ENCODE measurements at regions not wholly inside any gene's neighbourhood (a gene's known extent, or its start where the extent isn't known, plus 50 kb on each side); places are given as distances from the start of the nearest gene placed in this dataset.
"Not testable (repeated sequence)": the region's sequence is repeated elsewhere in the genome, so short reads cannot be mapped to it uniquely, and the experiment has no call there.

DNA sequence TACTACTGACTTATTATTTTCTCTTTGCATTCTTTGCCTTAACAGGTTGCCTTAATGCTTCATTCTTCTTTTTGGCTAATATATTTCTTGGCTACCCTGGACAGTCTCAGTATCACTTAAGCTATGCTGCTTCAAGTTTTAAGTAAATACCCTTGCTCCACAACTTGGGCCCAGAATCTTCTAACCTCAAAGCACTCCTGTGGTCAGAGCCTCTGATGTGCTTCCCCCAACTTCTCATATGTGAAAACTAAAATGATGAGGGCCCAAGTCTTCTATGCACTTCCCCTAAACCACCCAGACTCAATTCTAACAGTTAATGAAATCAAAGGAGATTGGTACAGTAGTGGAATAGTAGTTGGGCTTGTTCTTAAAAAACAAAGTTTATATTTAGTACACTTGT lies 314.1 kb downstream of the PLPP3 start:
- no peak for DNase-seq

- DNase-seq, result no peak
Measured at GRCh38 chr1:56263908-56264307, 315.5 kb downstream of the PLPP3 start.

DNA sequence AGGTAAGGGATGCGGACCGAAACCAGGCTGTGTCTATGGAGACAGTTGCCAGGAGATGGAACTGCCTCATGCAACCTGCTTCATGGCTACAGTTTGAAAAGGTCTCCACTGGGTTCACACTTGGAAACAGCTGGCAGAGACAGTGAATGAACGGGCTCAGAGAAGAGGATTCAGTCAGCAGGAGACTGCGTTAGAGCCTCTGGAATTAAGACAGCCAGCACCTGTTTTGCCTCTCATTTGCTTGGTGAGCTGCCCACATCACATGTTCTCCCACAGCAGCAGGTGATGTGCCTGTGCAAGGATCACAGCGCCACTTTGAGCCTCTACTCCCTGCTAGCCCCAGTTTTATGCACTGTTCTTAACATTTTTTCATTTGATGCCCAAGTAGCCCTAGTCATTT lies 321.0 kb downstream of the PLPP3 start:
- DNase-seq, result no peak

GRCh38 chr1:56257726-56258125 lies 321.6 kb downstream of the PLPP3 start:
- no peak for DNase-seq

- no peak for DNase-seq
Measured at GRCh38 chr1:56256153-56257000, 323.0 kb downstream of the PLPP3 start.

DNA sequence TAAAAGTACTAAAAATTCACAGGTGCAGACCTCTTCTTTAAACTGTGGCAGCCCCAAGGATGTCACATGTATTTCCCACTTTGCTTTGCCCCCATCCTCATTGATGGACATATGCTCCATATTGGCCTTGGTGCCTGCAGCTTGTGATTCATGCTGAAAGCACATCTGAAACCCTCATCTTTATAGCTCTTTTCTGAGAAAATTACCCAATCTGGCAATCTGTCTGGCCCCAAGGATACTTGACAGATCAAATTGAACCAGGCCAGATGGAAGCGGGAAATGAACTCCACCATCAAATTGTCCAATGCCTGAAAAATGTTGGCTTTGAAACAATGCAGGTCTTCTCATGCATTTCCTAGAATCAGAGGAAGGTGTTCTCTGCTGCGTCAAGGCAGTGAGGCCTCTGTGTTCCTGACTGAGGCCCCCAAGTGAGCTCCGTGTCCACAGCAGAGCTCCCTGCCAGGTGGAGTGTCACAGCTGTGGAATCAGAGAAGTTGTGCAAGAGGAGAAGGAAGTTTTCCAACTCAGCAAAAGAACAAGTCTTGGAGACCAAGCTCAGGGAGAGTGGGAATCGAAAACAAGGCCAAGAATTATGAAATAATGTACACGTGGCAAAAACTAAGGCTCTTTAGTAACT lies 323.7 kb downstream of the PLPP3 start:
- peak in 2 of 14 donors; percentile 6 to 12 for DNase-seq

- DNase-seq, result no peak
Measured at GRCh38 chr1:56254130-56254529, 325.2 kb downstream of the PLPP3 start.

GRCh38 chr1:56250809-56251208 lies 328.6 kb downstream of the PLPP3 start:
- DNase-seq, result no peak

- DNase-seq, result no peak
Measured at GRCh38 chr1:56249234-56249633, 330.1 kb downstream of the PLPP3 start.

DNA sequence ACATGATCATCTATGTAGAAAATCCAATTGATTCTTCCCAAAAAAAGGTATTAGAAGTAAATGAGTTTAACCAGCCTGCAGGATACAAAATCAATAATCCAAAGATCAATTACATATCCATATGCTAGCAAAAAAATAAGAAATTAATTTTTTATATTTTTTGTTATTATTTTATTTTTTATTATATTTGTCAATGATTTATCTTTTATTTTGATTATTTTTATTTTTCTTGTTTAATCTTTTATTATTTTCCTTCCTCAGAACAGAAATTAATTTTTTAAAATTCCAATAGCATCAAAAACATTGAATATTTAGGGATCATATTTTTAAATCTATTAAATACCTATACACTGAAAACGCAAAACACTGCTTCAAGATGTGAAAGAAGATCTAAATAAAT lies 331.2 kb downstream of the PLPP3 start:
- no peak for DNase-seq

DNA sequence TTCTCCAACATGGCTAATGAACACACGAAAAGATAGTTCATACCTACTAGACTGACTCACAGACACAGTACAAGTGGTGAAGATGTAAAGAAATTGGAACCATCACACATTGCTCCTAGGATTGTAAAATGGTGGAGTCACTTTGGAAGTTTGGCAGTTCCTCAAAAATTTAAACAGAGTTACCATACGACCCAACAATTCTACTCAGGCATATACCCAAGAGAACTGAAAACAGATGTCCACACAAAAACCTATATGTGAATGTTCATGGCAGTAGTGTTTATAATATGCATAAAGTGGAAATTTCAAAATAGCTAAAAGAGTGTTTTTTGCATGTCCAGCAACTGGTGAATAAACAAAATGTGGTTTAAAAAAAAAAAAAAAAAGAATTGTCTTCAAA lies 332.6 kb downstream of the PLPP3 start:
- DNase-seq, result not testable (repeated sequence)

GRCh38 chr1:56240400-56240799 lies 339.0 kb downstream of the PLPP3 start:
- no peak for DNase-seq

DNA sequence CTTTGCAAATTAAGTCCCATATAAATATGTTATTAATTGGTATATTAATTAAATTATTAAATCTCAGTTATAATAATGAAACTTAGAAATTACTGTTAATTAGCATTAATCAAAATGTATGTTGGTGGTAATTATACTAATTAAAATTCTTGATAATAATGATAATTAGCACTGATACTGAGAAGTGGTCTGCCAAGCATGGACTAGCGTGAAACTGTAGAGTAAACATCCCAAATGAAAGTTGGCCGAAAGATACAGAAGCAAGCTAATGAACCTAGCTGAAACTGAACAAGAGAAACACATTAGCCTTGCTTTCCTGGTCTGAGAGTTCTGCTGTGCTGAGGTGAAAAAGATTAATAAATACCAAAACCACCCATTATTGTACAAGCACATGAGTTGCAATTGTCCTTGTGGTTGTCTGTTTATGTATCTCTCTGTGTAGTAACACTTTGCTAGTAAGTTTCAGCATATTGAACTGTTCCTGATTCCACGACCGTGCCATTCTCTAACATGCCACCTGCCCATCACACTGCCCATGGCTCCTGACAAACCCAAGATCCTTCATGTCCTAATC lies 341.8 kb downstream of the PLPP3 start:
- DNase-seq, result no peak

- DNase-seq, result no peak
Measured at GRCh38 chr1:56236688-56237087, 342.7 kb downstream of the PLPP3 start.

DNA sequence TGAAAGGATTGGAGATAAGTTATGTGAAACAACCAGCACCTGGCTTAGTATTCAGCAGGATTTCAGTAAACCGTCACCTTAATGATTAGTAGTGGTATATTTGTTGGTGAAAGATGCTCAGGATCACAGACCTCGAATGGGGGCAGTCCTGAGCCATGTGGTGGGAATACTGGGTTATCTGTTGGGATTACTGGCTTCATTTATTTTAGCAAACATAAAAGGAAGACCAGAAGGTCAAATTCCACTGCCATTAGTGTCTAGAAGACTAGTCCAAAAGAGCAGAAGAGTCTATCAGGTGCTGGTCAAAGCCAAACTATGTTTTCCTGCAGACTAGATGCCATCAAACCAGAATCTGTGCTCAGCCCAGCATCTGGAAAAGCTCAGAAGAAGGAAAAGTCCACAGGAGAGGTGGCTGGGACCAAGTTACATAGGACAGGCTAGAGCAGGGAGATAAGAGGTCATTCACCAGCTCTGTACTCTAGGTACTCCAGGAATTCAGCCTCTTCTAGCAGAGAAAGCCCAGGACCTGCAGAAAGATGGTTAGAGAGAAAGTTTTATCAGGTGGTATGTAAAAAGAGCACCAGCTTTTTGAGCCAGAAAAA lies 343.4 kb downstream of the PLPP3 start:
- no peak for DNase-seq

DNA sequence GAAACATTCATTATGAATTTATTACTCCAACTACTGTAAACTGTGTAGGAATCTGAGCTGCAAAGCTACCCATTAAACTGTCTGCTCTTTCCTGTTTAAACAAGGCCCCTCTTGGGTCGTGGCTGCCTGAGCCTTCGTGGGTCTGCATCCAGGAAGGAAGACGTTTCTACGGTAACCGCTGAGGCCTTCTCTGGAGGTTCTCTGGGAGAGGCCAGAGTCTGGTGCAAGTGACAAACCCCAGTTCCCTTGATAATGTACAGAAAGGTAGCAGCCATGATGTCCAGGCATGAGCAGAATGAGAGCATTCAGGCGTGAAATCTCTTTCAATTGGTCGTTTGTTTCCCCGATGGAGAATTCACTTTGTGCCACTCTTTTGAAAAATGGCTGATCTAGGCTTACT lies 350.2 kb downstream of the PLPP3 start:
- no peak for DNase-seq

DNA sequence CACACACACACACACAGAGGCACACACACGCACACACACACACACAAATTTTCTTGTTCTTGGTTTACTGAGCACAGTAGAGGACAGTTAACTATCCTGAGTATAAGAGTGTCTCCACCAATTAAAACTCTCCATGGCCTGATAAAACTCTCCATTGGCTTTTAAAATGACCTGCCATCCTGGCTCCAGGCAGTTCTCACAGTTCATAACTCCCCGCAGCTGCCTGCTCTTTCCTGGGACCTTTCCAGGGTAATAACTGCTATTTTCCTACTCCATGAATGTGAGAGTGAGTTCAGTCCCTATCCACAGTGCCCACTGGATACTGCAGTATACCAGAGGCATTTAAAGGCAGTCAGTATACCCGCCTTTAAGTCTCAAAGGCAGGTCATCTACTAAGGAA lies 351.5 kb downstream of the PLPP3 start:
- DNase-seq, result no peak

DNA sequence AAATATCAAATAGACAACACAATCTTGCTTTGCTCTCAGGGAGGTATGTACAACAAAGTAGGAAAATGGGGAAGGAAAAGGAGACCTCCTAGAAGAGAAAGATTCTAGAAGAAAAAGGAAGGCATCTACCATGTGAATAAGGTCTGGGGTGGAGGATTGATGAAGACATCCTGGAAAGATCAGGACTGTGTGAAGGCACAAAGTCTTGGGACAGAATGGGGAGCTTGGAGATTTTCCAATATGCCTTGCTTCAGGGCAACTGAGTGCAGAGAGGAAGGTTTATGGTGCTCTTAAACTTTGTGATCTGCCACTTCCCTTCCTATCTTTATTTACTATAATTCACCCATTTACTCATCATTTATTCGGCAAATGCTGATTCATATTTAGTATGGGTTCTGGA lies 352.0 kb downstream of the PLPP3 start:
- DNase-seq, result no peak

GRCh38 chr1:56225964-56226815 lies 353.2 kb downstream of the PLPP3 start:
- no peak for DNase-seq

DNA sequence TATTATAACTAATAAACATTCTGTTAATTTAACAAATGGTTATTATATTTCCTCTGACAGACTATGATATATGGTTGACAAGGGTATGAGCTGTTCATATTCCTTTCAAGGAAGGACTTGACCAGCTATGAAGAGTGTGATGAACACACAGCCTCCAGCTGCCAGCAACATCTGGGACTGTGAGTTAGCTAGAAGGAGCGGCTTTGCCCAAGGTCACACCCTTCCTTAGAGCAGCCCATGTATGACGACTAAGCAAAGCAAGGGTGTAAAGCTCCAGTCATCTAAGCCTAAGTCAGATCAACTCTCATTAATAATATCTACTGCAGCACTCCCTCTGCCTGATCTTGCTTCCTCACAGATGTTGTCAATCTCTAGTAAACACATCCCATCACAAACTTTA lies 355.4 kb downstream of the PLPP3 start:
- no peak for DNase-seq

- no peak for DNase-seq
Measured at GRCh38 chr1:56222914-56223540, 356.3 kb downstream of the PLPP3 start.

DNA sequence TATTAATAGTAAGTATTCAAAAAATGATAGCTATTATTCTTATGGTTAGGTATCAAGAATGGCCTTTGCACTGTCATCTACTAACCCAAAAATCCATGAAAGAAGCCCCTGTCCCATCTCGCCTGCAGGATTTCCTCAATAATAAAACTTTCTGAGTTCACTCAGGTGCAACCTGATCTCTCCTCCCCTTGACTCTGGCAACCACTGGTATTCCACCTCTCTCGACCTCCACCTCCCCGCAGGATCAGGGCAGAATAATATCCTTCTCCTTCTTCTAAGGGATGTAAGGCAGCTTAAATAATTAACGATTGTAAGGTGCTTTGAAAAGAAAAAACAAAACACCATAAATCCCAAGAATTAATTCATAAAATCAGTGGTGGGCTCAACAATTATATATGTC lies 359.3 kb downstream of the PLPP3 start:
- DNase-seq, result no peak

All from C1 segment of cervical spinal cord (tissue), 14 donors.